Activated naive CD8-positive, alpha-beta T cell treated with anti-CD3 and anti-CD28 coated beads, Interleukin-2, amount 50 U/mL, for 24 hours (primary cell): ENCODE measurements at regions not wholly inside any gene's neighbourhood (a gene's known extent, or its start where the extent isn't known, plus 50 kb on each side); places are given as distances from the start of the nearest gene placed in this dataset.

Experiments used
- ATAC-seq: fragments of 150-1000 bp; cut with Tn5 transposase; one replicate; pipeline ENCODE4 v1.10.0; 2021
- DNase-seq: peaks from one replicate; pipeline ENCODE4 v3.0.0; 2021
- H3K27ac Mint-ChIP-seq: one replicate; pipeline ENCODE4 v1.8.0; 2021; ENCODE audit warnings: mild to moderate bottlenecking, mixed read lengths
- H3K27me3 Mint-ChIP-seq: one replicate; pipeline ENCODE4 v1.8.0; 2021; ENCODE audit warnings: mixed read lengths
- H3K36me3 Mint-ChIP-seq: one replicate; pipeline ENCODE4 v1.8.0; 2021; ENCODE audit warnings: low read depth, mixed read lengths
- H3K4me1 Mint-ChIP-seq: one replicate; pipeline ENCODE4 v1.8.0; 2021; ENCODE audit warnings: mixed read lengths
- H3K4me3 Mint-ChIP-seq: one replicate; pipeline ENCODE4 v1.8.0; 2021; ENCODE audit warnings: mild to moderate bottlenecking, moderate library complexity, mixed read lengths
- H3K9me3 Mint-ChIP-seq: one replicate; pipeline ENCODE4 v1.8.0; 2021; ENCODE audit warnings: mixed read lengths

DNA sequence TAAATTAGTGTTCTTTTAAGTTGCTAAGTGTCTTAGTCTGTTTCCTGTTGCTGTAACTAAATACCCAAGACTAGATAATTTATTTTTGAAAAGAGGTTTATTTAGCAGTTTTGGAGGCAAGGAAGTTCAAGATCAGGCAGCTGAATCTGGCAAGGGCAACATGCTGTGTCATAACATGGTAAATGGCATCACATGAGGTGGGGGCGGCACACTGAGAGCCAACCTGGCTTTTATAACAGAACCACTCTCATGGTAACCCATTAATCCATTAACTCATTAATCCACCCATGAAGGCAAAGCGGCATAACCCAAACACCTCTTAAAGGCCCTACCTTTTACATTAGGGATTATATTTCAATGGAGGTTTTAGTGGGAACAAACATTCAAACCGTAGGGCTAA, 182.2 kb upstream of the GATB start:
- Mint-ChIP-seq H3K4me1 (peaks cover 14% of the 10 kb centered on the region), H3K27me3 (no peaks in the 10 kb centered on the region), H3K27ac (no peak overlapping the region), H3K9me3 (peaks cover 43% of the 10 kb centered on the region), H3K36me3 (peaks cover 25% of the 10 kb centered on the region), H3K4me3 (no peak overlapping the region)
- DNase-seq (no peak), ATAC-seq (no peak)

DNA sequence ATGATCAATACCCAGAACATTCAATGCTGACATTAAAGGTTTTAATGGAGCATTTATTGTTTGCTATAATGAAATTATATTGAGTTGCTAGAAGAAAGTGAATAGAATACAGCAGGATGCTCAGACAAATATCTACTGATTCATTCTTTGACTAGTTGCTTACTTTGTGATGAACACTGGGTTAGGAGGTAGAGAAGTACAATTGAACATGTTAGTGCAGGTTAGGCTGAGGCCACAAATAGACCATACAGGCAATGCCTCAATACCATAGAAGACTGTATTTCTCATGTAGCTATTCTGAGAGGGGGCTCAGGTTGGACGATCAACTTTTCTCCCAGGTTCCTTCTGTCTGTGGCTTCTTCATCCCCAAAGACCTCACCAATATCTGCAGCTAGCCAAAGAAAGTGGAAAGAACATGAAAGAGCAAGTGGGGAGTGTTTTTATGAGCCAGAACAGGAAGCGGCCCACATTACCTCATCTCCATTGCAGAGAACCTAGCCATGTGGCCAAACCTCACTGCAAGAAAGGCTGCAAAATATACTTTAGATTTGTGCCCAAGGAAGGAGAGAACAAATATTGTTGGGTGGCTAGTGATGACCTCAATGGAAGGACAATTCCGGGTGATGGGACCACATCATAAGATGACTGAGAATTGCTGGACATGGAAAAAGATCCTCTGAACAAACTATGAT, 180.3 kb upstream of the GATB start:
- peaks cover 14% of the 10 kb centered on the region for H3K36me3 Mint-ChIP-seq
- peaks cover 2% of the 10 kb centered on the region for H3K27me3 Mint-ChIP-seq
- H3K27ac Mint-ChIP-seq, result no peak overlapping the region
- DNase-seq, result no peak
- peaks cover 14% of the 10 kb centered on the region for H3K4me1 Mint-ChIP-seq
- no peak overlapping the region for H3K4me3 Mint-ChIP-seq
- ATAC-seq, result no peak
- H3K9me3 Mint-ChIP-seq, result peaks cover 27% of the 10 kb centered on the region

DNA sequence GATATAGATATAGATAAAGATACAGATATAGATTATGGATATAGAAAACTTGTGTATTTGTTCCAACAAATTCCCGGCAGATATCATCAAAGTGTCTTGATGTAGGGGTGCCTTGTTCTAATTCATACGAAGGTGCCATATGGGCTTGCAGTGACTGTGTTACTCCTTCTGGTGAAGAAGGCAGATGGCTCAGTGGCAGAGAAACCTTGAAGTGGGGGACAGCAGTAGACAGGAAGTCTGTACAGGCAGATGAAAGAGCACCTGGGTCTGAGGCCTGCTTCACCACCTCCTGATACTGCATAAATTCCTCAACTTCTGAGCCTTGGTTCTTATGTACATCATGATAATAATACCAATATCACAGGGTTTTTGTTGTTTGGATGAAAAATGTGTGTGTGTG, 179.5 kb upstream of the GATB start:
- H3K27me3 Mint-ChIP-seq, result peaks cover 2% of the 10 kb centered on the region
- peaks cover 24% of the 10 kb centered on the region for H3K9me3 Mint-ChIP-seq
- peaks cover 11% of the 10 kb centered on the region for H3K36me3 Mint-ChIP-seq
- DNase-seq (no peak), ATAC-seq (no peak)
- H3K4me3 Mint-ChIP-seq, result no peak overlapping the region
- no peak overlapping the region for H3K27ac Mint-ChIP-seq
- H3K4me1 Mint-ChIP-seq, result peaks cover 14% of the 10 kb centered on the region

DNA sequence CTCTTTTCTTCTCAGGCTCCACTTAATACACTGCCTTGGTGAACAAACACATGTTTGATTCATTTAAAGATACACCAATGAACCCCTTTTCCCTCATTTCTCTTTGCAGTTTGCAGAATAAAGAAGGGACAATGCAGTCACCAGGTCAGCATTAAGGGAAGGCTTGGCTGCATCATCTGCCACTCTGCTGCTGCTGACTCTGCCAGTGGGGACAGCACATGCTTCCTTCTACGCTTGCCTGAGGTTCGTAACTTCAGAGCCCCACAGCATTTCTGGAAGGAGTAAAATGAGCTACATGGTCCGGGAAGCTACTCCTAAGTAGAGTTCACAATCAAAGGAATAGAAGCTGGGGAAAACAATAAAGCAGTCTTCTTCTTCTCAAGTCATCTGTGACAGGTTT, 178.9 kb upstream of the GATB start:
- Mint-ChIP-seq H3K27ac (no peak overlapping the region), H3K4me3 (no peak overlapping the region), H3K27me3 (peaks cover 2% of the 10 kb centered on the region), H3K36me3 (peaks cover 9% of the 10 kb centered on the region), H3K9me3 (peaks cover 19% of the 10 kb centered on the region), H3K4me1 (peaks cover 14% of the 10 kb centered on the region)
- DNase-seq (no peak), ATAC-seq (no peak)

DNA sequence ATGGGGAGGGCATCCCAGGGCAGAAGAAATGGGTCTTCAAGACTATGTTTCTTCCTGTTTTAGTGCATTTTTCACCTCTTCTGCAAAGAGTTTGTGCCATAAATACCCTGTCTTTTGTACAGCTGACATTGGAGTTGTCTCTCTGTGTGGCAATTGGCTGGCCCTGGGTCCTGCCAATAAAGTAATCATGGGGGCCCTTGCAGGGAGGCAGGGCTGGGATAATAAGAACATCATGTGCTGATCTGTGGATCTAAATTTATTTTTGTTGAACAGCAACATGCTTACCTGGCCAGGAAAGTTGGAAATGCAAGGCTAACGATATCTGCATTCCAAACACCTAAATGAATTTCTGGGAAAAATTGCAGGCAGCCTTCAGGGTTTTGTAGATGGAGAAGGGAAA, 174.6 kb upstream of the GATB start:
- peaks cover 4% of the 10 kb centered on the region for H3K4me1 Mint-ChIP-seq
- ATAC-seq (no peak), DNase-seq (no peak)
- peaks cover 2% of the 10 kb centered on the region for H3K27me3 Mint-ChIP-seq
- H3K36me3 Mint-ChIP-seq, result no peaks in the 10 kb centered on the region
- no peaks in the 10 kb centered on the region for H3K9me3 Mint-ChIP-seq
- no peak overlapping the region for H3K4me3 Mint-ChIP-seq
- H3K27ac Mint-ChIP-seq, result no peak overlapping the region

DNA sequence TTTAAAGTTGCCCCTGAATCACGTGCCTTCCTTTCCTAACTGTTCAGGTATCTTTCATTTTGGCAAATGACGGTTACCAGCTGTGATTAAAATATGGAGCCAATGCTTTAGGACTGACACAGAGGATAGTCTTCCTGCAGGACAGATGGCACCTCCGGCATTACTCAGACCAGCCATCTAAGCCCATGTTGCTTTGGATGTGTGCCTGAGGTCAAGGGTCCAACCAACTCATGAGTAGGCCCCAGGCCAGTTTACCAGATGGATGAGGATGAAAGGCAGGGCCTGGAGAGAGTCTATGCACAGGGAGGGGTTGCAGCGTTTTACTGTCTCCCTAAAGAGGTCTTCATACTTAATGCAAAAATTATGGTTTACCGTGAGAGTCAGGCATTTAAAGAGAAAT, 174.0 kb upstream of the GATB start:
- no peak for ATAC-seq
- Mint-ChIP-seq H3K4me1 (no peaks in the 10 kb centered on the region), H3K4me3 (no peak overlapping the region), H3K27me3 (peaks cover 2% of the 10 kb centered on the region), H3K9me3 (no peaks in the 10 kb centered on the region), H3K27ac (no peak overlapping the region), H3K36me3 (no peaks in the 10 kb centered on the region)
- no peak for DNase-seq

DNA sequence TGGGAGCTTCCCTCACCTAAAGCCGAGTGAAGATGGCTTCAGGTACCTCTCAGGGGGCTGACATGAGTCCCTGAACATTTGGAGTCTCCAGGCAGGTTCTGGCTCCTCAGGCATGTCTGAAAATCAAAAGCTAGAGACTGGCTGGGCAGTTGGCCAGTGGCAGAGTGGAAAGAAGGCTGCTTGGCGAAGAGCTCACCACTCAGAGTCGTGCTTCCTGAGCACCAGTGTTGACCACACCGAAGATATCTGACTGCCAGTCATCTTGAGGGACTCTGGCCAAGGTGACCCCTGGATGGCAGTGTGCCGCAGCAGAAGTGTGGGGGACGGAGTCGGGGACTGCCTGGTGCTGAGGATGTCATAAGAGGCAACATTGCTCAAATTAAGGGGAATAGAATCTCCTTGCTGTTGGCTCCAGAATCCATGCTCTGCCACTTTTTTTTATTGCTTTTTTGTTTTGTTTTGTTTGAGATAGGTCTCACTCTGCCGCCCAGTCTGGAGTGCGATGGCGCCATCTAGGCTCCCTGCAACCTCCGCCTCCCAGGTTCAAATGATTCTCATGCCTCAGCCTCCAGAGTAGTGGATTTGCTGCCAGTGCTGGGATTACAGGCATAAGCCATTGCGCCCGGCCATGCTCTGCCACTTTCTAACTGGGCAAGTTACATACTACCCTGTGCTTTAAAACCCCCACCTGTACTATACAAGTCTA, 172.5 kb upstream of the GATB start:
- H3K27me3 Mint-ChIP-seq, result peaks cover 2% of the 10 kb centered on the region
- H3K4me1 Mint-ChIP-seq, result no peaks in the 10 kb centered on the region
- DNase-seq, result peak; percentile 6
- H3K4me3 Mint-ChIP-seq, result no peak overlapping the region
- H3K36me3 Mint-ChIP-seq, result no peaks in the 10 kb centered on the region
- no peaks in the 10 kb centered on the region for H3K9me3 Mint-ChIP-seq
- no peak for ATAC-seq
- H3K27ac Mint-ChIP-seq, result no peak overlapping the region

DNA sequence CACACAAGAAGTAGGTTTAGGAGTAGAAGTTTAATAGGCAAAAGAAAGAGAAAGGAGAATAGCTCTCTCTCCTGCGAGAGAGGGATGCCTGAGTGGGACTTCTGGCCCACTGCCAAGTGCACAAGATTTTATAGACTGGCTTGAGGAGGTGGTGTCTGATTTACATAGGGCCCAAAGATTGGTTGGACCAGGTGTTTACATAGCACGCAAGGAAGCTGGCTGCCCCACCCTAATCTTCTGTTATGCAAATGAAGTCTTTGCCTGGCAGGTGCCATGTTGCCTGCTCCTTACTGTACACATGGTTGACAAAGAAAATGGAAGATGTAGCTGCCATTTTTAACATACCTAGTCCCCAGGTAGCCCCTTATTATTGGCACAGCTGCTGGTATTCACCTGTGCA, 170.8 kb upstream of the GATB start:
- no peak overlapping the region for H3K4me3 Mint-ChIP-seq
- no peak for DNase-seq
- no peaks in the 10 kb centered on the region for H3K36me3 Mint-ChIP-seq
- ATAC-seq, result no peak
- H3K4me1 Mint-ChIP-seq, result no peaks in the 10 kb centered on the region
- H3K27me3 Mint-ChIP-seq, result no peaks in the 10 kb centered on the region
- no peaks in the 10 kb centered on the region for H3K9me3 Mint-ChIP-seq
- no peak overlapping the region for H3K27ac Mint-ChIP-seq

DNA sequence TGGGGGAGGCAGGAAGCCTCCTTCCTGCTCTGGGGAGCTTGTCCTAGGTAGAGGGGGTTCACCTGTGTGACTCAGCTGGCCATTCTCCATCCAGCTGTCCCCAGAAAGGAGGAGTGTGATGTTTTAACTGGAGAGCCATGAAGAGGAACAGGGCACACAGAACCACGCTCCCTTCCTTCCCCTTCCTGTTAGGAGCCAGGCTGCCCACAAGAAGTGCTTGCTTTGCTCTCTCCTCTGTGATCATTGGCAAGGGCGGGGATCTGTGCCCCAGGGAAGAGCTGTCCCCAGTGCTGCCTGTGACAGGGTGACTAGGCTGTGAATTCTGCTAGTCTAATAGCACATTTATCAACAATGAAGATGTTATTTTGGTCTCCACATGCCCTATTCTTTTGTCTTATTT, 169.6 kb upstream of the GATB start:
- ATAC-seq (no peak), DNase-seq (no peak)
- no peaks in the 10 kb centered on the region for H3K27me3 Mint-ChIP-seq
- H3K27ac Mint-ChIP-seq, result no peak overlapping the region
- no peaks in the 10 kb centered on the region for H3K4me1 Mint-ChIP-seq
- no peak overlapping the region for H3K4me3 Mint-ChIP-seq
- no peaks in the 10 kb centered on the region for H3K36me3 Mint-ChIP-seq
- H3K9me3 Mint-ChIP-seq, result no peaks in the 10 kb centered on the region

DNA sequence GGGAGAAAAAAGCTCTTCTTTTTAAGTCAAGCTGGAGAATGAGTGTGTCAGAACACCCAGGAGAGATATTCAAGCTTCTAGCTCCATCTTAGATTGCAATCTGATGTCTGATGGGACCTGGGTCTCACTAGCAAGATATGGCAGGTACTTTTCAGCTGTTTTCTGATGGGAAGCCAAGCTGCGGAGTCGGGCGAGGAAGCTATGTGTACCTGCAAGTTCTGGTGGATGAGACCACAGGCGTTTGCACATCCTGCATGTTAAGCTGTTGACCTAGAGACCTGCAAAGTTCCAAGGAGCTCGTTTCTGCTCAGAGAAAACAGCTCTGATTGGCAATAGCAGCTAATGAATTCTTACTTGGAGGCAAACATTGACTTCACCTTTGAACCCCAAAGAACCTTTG, 167.3 kb upstream of the GATB start:
- H3K27me3 Mint-ChIP-seq, result no peaks in the 10 kb centered on the region
- H3K36me3 Mint-ChIP-seq, result no peaks in the 10 kb centered on the region
- H3K9me3 Mint-ChIP-seq, result no peaks in the 10 kb centered on the region
- H3K27ac Mint-ChIP-seq, result no peak overlapping the region
- no peak for DNase-seq
- H3K4me1 Mint-ChIP-seq, result no peaks in the 10 kb centered on the region
- no peak overlapping the region for H3K4me3 Mint-ChIP-seq
- no peak for ATAC-seq

DNA sequence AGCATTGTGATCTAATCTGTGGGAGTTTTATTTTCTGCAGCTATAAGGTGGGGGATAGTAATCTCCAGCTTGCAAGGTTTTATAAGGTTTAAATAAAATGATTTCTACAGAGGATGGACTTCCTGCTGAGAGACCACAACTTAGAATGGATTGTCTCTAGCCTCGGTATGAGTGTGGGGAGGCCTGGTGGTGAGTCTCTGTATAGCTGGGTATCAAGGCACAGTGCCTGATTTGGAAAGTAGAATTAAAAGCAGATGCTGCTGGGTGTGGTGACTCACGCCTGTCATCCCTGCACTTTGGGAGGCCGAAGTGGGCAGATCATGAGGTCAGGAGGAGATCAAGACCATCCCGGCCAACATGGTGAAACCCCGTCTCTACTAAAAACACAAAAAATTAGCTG, 162.0 kb upstream of the GATB start:
- Mint-ChIP-seq H3K4me3 (no peak overlapping the region), H3K27ac (no peak overlapping the region), H3K9me3 (no peaks in the 10 kb centered on the region), H3K36me3 (no peaks in the 10 kb centered on the region), H3K27me3 (no peaks in the 10 kb centered on the region), H3K4me1 (peaks cover 12% of the 10 kb centered on the region)
- DNase-seq (no peak), ATAC-seq (peak; percentile 35)

DNA sequence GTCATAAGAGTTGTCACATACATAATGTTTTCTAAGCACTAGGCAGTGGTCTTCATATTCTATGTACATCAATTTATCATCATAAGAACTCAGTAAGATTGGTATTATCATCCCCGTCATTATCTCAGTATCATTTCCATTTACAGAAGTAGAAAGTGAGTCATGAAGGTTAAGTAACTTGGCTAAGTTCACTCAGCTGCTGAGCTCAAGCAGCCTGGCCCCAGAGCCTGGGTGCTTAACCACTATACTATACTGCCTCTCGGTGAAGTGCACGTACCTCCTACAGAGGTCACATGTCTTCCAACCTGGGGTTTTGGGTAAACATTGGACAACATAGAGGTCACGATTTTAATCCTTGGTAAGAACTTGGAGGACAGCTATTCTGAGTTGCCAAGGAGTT, 161.5 kb upstream of the GATB start:
- no peak overlapping the region for H3K4me3 Mint-ChIP-seq
- no peak overlapping the region for H3K27ac Mint-ChIP-seq
- DNase-seq (no peak), ATAC-seq (peak; percentile 82)
- H3K36me3 Mint-ChIP-seq, result no peaks in the 10 kb centered on the region
- H3K27me3 Mint-ChIP-seq, result no peaks in the 10 kb centered on the region
- H3K9me3 Mint-ChIP-seq, result no peaks in the 10 kb centered on the region
- H3K4me1 Mint-ChIP-seq, result peaks cover 12% of the 10 kb centered on the region

DNA sequence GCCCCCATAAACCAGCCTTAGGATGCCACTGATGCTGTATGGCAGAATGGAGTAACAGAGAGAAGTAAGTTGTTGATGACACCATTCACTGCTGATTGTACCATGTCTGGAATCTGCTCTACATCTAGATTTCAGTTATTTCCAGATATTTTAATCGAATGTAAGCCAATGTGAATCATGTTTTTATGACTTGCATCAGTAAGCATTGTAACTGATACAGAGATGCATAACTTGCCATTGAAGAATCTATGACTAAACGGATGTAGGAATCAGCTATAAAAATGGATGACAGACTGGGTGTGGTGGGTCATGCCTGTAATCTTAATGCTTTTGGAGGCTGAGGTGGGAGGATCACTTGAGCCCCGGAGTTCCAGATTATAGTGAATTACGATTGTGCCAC, 161.0 kb upstream of the GATB start:
- Mint-ChIP-seq H3K36me3 (no peaks in the 10 kb centered on the region), H3K9me3 (no peaks in the 10 kb centered on the region), H3K27ac (no peak overlapping the region), H3K4me3 (no peak overlapping the region), H3K27me3 (no peaks in the 10 kb centered on the region), H3K4me1 (peaks cover 13% of the 10 kb centered on the region)
- DNase-seq (no peak), ATAC-seq (no peak)

DNA sequence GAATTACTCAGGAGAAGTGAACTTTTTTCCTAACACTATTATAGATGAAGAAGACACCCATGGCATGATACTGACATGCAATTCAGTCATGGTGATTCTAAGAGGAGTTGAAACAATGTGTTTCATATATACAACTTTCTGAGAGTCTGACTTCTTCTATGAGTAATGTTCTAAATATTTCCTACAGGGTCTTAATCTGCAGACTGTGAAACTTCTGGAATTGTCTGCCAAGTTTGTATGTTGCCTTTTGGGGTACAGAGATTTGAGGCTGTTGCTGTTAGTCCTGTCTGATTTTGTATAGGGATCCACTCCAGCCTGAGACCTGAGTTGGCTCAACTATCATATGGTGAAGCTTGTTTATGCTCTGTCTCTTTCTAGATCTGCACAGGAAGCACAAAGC, 160.6 kb upstream of the GATB start:
- DNase-seq, result no peak
- H3K27me3 Mint-ChIP-seq, result no peaks in the 10 kb centered on the region
- H3K27ac Mint-ChIP-seq, result no peak overlapping the region
- H3K36me3 Mint-ChIP-seq, result no peaks in the 10 kb centered on the region
- H3K9me3 Mint-ChIP-seq, result no peaks in the 10 kb centered on the region
- ATAC-seq, result no peak
- H3K4me1 Mint-ChIP-seq, result peaks cover 16% of the 10 kb centered on the region
- H3K4me3 Mint-ChIP-seq, result no peak overlapping the region

DNA sequence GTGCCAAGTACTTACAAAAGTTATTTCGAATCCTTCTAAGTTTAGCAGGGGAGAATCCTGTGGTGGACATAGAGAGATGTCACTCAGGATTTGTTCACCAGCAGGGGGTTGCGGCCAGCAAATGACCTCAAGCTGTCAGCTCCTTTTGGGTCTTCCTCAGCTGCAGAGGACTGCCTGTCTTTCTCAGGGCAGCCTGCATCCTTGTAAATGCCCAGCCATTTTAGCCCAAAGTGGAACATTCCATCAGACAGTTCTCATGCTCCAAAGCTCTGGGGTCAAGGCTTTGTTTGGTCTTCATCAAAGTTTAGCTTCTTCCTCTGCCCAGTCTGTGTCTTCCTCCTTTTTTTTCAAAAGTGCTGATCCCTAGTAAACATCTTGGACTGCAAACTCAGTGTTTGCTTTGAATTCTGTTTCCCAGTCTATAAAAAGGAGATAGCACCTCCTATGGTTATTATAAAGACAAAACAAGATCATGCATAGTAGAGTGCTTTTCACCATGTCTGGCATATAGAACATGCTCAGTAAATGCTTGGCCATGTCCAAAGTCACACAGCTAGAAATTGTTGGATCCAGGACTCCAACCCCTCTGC, 156.4 kb upstream of the GATB start:
- Mint-ChIP-seq H3K27ac (no peak overlapping the region), H3K9me3 (peaks cover 7% of the 10 kb centered on the region), H3K36me3 (no peaks in the 10 kb centered on the region), H3K4me3 (no peak overlapping the region), H3K27me3 (no peaks in the 10 kb centered on the region), H3K4me1 (peaks cover 17% of the 10 kb centered on the region)
- ATAC-seq, result no peak
- no peak for DNase-seq
